CMK (cell line): ENCODE measurements at regions not wholly inside any gene's neighbourhood (a gene's known extent, or its start where the extent isn't known, plus 50 kb on each side); places are given as distances from the start of the nearest gene placed in this dataset.

Experiments
- DNase-seq: peaks from one replicate; pipeline ENCODE4 v3.0.0-alpha.2; 2010; ENCODE audit warnings: low read depth

DNA sequence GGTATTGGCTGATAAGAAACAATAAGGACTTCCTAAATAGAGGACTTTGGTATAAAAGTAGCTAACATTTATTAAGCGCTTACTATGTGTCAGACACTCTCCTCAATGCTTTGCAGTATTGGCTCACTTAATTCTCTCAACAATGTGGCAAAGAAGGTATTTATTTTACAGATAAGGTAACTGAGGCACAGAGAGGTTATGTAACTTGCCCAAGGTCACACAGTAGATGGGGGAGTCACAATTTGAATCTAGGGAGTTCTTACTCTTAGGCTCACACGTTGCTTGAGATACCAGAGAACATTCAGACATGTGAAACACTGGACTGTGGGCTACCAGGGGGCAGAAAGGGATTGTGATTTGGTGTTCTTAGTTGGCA lies 60.8 kb upstream of the GPR158 start:
- DNase-seq: no peak

DNA sequence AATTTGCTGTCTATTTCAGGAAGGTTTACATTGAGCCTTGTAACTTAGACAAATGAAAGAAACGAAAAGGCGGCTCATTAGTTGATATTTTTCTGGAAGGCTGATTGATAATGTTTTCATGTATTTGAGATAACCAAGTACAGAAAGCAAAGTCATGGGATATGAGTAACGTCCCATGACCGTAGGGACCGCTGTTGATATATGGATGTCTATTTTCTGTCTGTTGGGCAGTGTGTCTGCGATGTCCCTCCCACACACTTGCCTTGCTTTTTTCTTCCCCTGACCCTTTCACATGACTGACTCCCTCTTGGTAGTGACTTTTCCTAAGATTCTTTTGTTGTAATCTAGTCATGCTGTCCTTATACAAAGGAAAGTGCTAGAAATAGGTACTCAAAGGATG lies 57.0 kb upstream of the GPR158 start:
- DNase-seq: no peak

DNA sequence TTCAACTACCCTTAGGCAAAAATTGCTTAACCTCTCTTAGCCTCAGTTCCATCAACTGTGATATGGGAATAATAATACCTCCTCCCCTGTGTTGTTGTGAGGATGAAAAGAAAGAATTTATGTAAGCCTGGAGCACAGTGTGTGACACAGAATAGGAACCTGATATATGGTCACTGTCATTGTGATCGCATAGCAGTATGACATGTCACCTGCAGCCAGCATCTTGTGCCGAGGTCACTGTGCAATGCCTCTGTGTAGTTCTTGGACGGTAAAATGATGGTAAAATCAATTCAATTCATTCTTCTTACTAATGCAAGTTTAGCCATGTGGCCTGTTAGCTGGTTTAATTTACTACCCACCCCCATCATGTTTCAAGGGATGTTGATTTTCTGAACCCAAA lies 54.6 kb upstream of the GPR158 start:
- no peak for DNase-seq
